ENCODE measurements at regions not wholly inside any gene's neighbourhood (a gene's known extent, or its start where the extent isn't known, plus 50 kb on each side); places are given as distances from the start of the nearest gene placed in this dataset.
"Not testable (repeated sequence)": the region's sequence is repeated elsewhere in the genome, so short reads cannot be mapped to it uniquely, and the experiment has no call there.

GRCh38 chr18:1039421-1039820 lies 134.8 kb downstream of the ADCYAP1 start:
- DNase-seq, result no peak

- not testable (repeated sequence) for DNase-seq
Observed at GRCh38 chr18:1043039-1043438, 138.4 kb downstream of the ADCYAP1 start.

DNA sequence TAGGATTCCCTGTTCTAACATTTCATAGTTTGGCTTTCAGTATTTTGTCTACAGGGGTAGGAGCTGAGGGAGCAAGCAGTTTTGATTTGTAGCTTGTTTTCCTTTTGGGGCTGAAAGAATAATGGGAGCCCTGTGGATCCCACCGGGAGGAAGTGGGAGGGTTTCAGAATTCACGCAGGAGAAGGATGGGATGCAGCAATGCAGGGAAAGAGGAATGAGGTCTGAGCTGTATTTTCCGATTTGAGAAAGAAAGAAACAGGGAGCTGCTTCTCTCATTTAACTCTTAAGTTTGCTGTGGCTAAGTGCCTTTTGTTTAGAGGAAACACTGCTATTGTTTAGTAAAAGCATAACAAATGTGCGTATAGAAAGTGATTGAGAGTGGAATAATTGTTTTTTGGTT lies 141.0 kb downstream of the ADCYAP1 start:
- no peak for DNase-seq

DNA sequence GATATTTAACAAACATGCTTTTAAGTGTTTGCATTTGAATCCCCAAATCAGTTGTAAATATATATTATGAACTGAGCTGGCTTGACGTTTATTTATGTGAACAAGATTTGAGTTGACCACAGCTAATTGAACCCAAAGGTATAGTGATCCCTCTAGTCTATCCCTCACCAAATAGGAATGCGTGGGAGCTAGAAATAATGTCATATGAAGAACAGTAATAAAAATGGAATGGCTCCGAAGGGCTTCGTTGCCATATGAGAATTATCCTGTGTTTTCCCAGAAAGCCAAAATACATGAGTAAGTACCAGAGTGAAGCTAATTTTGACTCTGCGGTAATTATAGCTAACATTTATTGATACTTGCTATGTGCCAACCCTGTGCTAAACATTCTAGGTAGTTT lies 142.7 kb downstream of the ADCYAP1 start:
- no peak for DNase-seq

GRCh38 chr18:1048032-1048431 lies 143.4 kb downstream of the ADCYAP1 start:
- no peak for DNase-seq

- DNase-seq, result no peak
Observed at GRCh38 chr18:1049173-1049572, 144.5 kb downstream of the ADCYAP1 start.

GRCh38 chr18:1050012-1050657 lies 145.5 kb downstream of the ADCYAP1 start:
- DNase-seq, result no peak

DNA sequence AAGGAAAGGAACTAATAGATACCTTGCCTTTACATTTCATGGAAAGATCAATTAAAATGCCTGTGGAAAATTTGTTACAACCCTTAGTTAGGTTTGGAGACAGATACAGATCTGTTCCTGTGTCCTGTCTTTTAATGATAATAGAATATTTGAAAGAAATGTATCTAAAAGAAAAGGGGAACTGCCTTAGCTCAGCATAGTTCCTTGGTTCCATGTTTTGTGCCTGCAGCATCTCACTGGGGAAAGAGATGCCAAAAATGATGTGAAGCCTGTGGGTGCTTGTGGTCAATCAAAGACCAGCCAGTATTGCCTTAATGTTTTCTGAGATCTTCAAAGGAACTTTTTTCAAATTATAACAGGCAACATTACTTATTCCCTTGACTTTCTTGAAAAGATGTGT lies 147.6 kb downstream of the ADCYAP1 start:
- DNase-seq, result no peak

GRCh38 chr18:1053331-1054315 lies 149.0 kb downstream of the ADCYAP1 start:
- DNase-seq, result no peak

- no peak for DNase-seq
Observed at GRCh38 chr18:1056404-1056803, 151.7 kb downstream of the ADCYAP1 start.

GRCh38 chr18:1057367-1057766 lies 152.7 kb downstream of the ADCYAP1 start:
- DNase-seq, result no peak

GRCh38 chr18:1062588-1062987 lies 157.9 kb downstream of the ADCYAP1 start:
- no peak for DNase-seq

- DNase-seq, result no peak
Observed at GRCh38 chr18:1075322-1075721, 170.7 kb downstream of the ADCYAP1 start.

GRCh38 chr18:1075876-1076275 lies 171.2 kb downstream of the ADCYAP1 start:
- DNase-seq, result no peak

DNA sequence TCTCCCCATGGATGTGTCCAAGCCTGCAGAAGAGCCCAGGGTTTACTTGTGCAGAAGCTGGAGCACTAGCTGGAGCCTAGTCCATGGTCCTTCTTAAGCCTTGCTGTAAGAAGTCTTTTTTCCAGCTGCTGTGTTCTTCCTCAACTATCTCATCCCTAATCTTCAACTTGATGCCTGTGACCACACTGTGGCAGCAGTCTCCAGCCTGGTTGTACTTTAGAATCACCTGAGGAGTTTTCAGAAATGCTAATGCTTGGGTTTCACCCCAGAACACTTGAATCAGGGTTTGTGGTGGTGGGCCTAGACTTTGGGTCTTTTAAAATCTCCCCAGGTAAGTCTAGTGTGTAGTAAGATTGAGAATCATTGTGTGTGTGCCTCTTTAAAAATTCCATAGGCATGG lies 173.6 kb downstream of the ADCYAP1 start:
- no peak for DNase-seq

- not testable (repeated sequence) for DNase-seq
Observed at GRCh38 chr18:1083675-1084074, 179.0 kb downstream of the ADCYAP1 start.

DNA sequence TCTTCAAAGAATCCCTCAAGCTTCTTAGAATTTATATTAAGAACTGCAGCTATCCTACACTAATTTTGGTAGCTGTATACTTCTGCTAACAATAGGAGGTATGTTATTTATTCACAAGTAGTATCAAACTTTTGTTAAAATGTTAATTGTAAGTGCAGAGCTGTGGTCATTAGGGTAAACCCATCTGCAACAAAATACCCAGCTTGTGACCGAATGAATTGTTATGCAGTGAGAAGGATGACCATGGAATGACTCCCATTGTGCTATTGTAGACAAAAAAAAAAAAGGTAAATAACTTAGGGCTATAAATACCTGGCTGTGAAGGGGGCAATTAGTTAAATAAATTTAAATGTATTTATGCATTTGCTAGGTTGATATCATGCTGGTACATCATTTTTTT lies 186.1 kb downstream of the ADCYAP1 start:
- DNase-seq, result no peak

DNA sequence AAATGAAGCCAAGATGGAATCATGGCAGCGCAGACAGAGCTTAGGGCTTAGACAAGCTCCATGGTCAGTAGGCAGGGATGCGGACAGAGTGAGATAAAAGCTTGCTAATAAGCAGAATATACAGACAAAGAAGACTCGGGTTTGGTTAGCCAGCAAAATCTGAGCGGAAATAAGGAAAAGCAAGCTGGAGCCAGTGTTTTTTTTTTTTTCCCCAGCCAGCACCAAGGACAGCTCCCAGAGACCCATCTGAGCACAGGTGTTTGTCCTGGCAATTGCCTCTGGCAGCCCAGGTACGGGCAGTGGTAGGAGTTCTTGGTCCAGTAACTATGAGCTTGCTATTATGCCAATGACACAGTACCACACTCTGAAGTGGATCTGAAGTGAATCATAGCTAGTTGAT lies 187.6 kb downstream of the ADCYAP1 start:
- DNase-seq, result no peak

DNA sequence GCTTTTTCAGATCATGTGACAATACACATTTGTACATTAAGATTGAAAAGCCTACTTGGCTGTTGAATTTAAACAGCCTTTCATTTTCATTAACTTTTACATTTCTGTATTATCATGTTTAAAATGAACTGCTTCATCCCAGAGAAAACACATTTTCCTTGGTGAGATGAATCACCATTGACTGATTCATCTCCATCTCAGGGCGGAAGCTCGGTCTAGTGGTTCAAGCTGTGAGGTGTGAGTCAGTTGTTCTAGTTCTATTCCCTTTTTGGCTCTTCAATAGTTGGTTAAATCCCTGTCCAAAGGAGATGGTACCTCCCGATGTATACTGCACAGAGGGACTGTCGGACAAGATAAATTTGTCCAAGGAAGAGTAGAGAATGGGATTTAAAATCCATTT lies 189.7 kb downstream of the ADCYAP1 start:
- DNase-seq, result peak in 3 of 56 donors; percentile 1 to 8 (median 3)

GRCh38 chr18:1097991-1098735 lies 193.5 kb downstream of the ADCYAP1 start:
- DNase-seq, result not testable (repeated sequence)

GRCh38 chr18:1102848-1103247 lies 198.2 kb downstream of the ADCYAP1 start:
- no peak for DNase-seq

- DNase-seq, result no peak
Observed at GRCh38 chr18:1103537-1103936, 198.9 kb downstream of the ADCYAP1 start.
